ENCODE measurements at regions not wholly inside any gene's neighbourhood (a gene's known extent, or its start where the extent isn't known, plus 50 kb on each side); places are given as distances from the start of the nearest gene placed in this dataset.
"Not testable (repeated sequence)": the region's sequence is repeated elsewhere in the genome, so short reads cannot be mapped to it uniquely, and the experiment has no call there.

- no peak for DNase-seq
Measured at GRCh38 chr5:162638849-162639248, 571.3 kb downstream of the GABRG2 start.

DNA sequence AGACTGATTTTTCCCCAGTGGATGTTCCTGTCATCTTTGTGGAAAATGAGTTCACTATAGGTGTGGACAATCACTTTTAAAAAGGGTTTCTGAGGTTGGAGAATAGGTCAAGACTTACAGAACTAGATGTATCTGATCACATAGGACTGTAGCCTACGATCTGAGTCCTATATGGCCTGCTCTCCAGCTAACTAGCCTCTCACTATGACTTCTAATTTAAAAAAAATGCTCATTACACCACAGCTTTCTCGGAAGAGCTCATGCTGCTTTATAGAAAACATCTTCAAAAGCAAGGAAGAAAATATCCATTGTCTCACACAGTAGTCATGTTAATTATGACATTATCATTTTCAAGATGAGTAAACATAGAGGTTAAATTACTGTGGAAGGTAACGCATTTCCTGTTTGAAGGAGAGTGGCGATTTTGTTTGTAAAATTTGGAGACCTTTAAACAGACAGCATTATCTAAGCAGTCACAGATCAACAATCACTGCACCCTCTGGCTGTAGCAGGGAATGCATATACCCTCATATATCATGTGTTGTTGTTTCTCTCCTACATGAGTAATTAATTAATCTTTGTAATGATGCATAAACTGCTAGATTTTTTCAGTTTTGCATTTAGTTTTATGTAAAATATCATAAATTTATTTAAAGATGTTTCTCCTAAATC, 573.7 kb downstream of the GABRG2 start:
- DNase-seq, result no peak

- DNase-seq, result no peak
Measured at GRCh38 chr5:162654661-162655405, 587.3 kb downstream of the GABRG2 start.

- DNase-seq, result no peak
Measured at GRCh38 chr5:162657076-162657475, 589.5 kb downstream of the GABRG2 start.

DNA sequence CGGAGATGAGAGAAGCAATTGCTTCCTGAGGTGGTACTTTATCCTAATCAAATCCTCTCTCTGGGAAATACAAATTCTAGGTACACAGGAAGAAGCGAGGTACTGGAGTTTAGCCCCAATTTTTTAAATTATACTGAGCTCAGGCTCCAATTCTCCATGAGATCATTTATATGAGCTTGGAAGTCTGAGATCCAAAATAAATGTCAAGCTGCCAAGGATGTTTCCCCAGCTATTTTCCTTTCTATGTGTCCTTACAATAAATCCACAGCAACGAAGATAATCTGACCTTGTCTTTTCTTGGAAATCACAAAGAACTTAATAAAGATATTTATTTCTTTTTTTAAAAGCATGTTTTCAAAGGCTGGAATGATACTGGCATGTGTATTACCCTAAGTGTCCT, 597.3 kb downstream of the GABRG2 start:
- DNase-seq, result no peak

GRCh38 chr5:162668926-162669325, 601.4 kb downstream of the GABRG2 start:
- no peak for DNase-seq

GRCh38 chr5:162672061-162672460, 604.5 kb downstream of the GABRG2 start:
- DNase-seq, result no peak

DNA sequence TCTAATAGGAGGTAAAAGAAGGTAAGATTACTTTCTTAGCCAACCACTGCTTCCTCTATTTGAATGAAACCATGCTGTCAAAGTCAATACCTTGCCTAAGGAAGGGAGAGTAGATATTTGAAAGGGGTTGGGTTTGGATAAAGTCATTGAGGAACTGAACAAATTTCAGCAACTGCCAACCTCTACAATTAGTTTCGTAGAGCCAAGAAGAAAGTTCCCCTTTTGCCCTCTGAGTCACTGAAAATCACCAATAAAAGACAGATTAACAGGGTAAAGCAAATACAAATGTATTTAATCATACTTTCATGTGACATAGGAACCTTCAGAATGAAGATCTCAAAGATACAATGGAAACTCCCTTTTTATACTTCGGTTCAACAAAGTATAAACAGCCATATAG, 615.7 kb downstream of the GABRG2 start:
- no peak for DNase-seq

DNA sequence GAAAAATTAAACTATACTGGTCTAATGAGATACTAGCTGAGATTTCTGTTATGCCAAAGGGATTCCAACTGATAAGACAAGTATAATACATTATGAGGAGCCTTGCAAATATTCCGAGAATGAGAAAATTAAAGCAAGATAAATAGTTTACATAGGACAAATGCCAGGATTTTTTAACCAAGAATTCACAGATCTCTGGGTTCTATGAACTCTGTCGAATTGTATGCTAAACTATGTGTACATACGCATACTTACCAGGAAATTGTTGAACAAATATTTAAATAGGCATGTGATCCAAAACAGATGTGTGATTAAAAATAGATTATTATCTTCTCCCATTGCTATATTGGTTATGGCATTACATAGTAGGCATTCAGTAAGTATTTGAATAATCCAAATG, 616.6 kb downstream of the GABRG2 start:
- no peak for DNase-seq

GRCh38 chr5:162685302-162685701, 617.7 kb downstream of the GABRG2 start:
- DNase-seq, result no peak

- DNase-seq, result not testable (repeated sequence)
Measured at GRCh38 chr5:162696272-162696671, 628.7 kb downstream of the GABRG2 start.

DNA sequence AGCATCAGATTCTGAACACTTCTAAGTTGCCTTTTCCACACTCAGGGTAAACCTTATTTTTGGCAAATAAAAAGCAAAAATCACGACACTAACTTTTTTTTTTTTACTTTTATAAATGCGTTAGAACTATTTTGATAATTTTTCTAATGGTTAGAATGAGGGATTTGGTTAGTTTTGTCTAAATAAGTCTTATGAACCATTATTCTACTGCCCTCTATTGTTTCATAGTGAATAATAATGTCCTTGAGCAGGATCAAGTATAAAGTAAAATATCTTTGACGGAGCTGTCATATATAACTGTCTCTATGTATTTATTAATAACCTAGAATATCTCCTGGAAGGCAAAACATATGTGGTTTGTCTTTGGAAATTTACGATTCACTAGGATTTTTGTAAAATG, 631.8 kb downstream of the GABRG2 start:
- no peak for DNase-seq

DNA sequence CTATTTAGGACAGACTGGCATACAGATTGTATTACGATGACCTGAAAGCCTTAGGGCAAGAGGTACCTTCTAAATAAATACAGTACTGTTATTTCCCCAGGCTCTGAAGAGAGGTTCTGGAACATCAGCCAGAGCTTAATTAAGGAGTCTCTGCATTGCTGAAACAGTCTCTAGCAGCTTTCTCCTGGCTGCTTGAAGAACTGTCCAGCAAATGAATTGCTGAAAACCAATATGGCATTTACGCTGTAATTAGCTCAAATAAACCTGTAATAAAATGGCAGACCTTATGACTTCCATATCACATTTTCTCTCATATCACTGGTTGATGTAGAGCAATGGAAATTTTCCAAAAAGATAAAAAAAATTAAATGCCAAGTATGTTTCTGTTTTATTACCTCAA, 636.3 kb downstream of the GABRG2 start:
- no peak for DNase-seq

DNA sequence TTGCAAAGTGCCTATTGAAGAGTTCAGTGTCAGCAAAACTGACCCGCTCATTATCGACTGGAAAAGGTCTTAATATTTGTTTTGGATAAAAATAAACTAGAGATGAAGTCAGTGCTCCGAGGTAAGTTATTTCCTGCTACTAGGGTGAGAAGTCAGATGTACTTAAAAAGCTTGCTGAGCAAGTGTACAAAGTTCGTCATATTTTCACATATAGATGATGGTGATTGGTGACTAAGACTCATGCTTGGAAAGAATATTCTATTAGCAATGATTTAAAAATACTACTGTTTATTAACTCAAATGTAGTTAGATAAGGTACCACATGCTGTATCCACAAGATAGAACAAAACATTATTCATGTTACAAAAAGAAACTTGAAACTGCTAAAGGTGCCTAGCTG, 643.7 kb downstream of the GABRG2 start:
- no peak for DNase-seq

GRCh38 chr5:162719720-162720119, 652.1 kb downstream of the GABRG2 start:
- DNase-seq, result no peak

- DNase-seq, result no peak
Measured at GRCh38 chr5:162721125-162721524, 653.6 kb downstream of the GABRG2 start.

GRCh38 chr5:162752612-162753011, 684.8 kb upstream of the CCNG1 start:
- no peak for DNase-seq

DNA sequence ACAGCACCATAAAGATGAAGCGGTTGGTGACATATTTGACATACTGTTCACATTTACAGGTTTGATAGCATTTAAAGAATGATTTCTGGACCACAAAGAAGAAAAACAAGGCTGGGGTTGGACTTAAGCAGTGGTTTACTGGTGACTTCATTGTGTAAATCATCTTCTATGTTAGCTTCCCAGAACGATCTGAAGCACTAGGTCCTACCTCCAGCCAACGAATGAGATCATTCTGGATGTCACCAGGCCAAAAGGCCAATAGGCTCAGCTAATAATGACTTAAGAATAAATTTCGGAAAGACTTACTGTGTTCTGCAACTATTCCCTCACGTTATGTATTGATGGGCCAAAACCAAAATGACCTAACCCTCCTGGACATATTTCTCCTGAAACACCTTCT, 675.3 kb upstream of the CCNG1 start:
- DNase-seq, result no peak

DNA sequence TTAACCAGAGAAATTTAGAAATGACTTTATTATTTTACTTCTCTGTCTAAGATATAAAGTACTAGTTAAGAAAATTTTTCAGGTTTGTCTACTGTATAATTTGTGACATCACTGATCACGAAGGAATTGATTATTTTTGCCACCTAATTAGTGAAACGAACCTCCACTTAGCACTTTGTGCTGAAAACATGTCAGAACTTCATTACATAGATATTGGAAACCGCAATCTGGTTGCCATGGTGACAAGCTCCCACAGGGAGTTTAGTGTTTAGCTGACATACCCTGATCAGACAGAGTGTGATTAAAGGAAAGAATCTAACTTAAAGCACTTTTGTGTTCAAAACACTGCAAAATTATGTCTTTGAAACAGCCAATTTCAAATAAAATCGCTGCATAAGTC, 668.4 kb upstream of the CCNG1 start:
- DNase-seq, result no peak

DNA sequence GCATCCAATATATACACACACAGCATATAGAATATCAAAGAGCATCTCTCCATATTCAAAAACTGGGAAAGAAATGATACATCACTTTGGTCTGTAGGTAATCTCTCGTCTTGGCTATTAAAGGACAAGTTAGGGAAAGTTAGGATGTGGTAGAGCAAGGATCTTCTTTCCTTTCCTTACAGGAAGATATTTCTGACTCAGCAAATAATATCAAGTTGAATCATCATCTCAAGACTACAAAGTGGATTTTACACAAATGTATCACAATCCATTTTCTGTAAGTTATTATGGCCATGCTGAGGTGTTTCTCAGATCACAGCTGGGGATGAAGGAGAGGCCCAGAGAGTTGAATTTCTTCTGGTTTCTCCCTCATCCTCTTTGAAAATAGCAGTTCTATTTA, 651.7 kb upstream of the CCNG1 start:
- DNase-seq, result no peak

GRCh38 chr5:162786234-162786633, 651.2 kb upstream of the CCNG1 start:
- no peak for DNase-seq

- DNase-seq, result no peak
Measured at GRCh38 chr5:162796507-162796906, 640.9 kb upstream of the CCNG1 start.

GRCh38 chr5:162800301-162800700, 637.1 kb upstream of the CCNG1 start:
- DNase-seq, result no peak

DNA sequence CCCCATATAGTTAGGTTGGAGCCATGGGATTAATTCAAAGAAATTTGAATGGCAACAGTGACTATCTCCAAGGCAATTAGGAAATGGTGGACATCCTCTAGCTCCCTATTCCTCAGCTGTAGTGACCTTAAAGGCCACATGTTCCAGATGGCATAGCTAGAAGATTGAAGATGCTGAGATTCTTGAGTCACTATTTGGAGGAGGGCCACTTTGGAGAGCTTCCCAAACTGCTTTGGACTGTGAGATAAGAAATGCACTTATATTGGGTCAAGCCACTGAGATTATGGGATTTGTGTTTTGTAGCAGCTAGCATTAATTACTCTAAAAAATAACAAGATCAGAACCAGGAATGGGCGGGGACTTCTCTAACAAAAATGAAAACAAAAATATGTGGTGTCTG, 636.2 kb upstream of the CCNG1 start:
- no peak for DNase-seq

GRCh38 chr5:162806195-162806594, 631.2 kb upstream of the CCNG1 start:
- DNase-seq, result no peak
